ENCODE measurements at regions not wholly inside any gene's neighbourhood (a gene's known extent, or its start where the extent isn't known, plus 50 kb on each side); places are given as distances from the start of the nearest gene placed in this dataset.

DNA sequence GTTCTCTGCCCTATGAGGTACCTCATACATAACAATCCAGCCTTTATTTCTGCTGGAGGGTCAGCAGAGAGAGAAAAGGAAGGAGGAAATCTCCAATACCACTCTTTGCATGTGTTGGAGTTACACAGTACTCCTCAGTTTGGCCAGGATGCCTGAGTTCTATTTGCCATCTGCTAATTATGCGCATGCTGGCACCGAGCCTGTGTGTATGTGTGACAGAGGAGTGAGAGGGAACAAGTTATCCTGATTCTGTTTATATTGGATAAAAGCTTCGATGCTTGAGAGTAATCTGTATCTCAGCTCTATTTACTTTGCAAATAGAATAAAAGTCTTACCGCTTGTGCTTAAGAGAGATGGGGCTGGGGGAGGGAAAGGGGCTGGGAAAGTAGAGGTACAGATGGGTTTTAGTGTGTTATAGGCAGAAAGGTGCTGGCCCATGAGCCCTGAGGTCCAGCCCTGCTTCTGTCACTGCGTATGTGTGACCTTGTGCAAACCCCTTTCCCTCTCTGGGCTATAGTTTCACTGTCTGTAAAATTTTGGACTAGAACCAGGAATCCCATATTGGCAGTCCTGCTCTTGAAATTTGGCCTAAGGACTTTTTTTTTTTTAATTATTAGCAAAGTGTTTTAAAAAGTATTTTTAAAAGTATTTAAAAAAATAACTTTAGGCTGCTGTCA, 54.5 kb upstream of the PLXNA2 start:
- in situ Hi-C loops (cut with HindIII; ENCODE audit: low pct_ligation_motif_present, low pct_unique_long_range_greater_than_20kb, low sequenced_read_pairs) = no loop called here
- no peak for DNase-seq

- DNase-seq = no peak
- in situ Hi-C loops (cut with HindIII; ENCODE audit: low pct_ligation_motif_present, low pct_unique_long_range_greater_than_20kb, low sequenced_read_pairs) = no loop called here
Measured at GRCh38 chr1:208300084-208300770, 56.0 kb upstream of the PLXNA2 start.

DNA sequence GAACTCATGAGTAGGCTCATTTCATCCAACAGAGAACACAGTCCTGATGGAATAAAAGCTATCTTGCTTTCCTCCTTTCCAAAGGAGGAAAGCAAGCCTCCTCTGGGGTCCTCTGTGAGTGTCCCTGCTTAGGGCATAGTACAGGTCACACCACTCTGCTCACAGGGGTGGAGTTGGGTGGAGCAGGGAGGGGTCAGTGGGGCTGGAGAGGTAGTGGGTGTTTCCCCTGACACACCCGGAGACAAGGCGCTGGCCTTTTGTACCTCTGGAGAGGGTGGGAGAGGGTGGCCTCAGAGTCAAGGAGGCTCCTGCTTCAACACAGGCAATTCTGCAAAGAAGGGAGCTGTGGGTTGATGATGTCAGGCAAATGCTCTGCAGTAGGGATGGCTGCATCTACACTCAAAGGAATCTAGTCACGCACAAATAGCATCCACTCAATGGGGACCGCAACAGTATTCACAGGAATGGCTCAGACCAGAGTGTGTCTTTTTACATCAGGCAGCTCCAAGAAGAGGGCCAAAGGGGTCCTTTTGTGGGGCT, 58.6 kb upstream of the PLXNA2 start:
- no peak for DNase-seq
- in situ Hi-C loops (cut with HindIII; ENCODE audit: low pct_ligation_motif_present, low pct_unique_long_range_greater_than_20kb, low sequenced_read_pairs) = no loop called here

DNA sequence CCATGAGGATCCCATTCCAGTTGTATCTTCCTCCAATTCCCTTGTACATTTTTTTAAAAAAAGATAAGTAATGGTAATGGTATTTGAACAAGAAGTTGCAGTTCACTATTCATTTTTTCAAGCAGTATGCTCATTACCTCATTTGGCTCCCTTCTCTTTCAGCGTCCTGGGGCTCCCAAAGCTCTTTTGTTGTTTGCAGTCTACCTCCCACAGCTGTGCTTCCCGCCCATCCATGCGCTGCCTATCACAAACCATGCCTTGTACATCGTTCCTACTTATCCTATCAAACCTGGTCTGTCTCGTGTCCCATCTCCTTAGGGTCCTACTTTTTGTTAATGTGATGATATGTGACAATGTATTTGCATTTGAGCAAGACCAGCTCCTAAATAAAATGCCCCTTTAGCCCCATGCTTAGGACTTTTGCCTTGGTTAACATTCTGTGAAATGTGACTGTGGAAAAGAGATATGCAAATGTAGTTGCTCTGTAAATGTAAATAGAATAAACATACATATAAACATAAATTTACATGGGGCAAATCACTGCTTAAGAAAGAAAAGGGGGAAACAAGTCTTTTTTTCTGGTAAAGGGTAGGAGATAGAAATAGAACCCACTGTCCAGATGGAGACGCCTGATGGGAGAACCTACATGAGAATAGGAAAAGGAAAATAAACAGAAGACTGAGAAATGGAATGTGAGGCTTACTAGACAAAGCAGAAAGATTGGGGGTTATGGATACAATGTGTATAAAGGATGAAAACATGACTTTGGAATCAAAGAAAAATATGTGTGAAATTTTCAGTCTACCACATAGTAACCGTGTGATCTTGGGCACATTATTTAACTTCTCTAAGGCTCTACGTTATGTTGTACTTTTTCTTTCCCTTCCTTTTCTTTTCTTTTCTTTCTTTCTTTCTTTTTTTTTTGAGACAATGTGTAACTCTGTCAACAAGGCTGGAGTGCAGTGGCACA, 59.8 kb upstream of the PLXNA2 start:
- no peak for DNase-seq
- in situ Hi-C loops (cut with HindIII; ENCODE audit: low pct_ligation_motif_present, low pct_unique_long_range_greater_than_20kb, low sequenced_read_pairs) = no loop called here

- DNase-seq = no peak
- in situ Hi-C loops (cut with HindIII; ENCODE audit: low pct_ligation_motif_present, low pct_unique_long_range_greater_than_20kb, low sequenced_read_pairs) = no loop called here
Measured at GRCh38 chr1:208308221-208308620, 64.0 kb upstream of the PLXNA2 start.

- in situ Hi-C loops (cut with HindIII; ENCODE audit: low pct_ligation_motif_present, low pct_unique_long_range_greater_than_20kb, low sequenced_read_pairs) = no loop called here
Measured at GRCh38 chr1:208309771-208310170, 65.6 kb upstream of the PLXNA2 start.

GRCh38 chr1:208312706-208313105, 68.5 kb upstream of the PLXNA2 start:
- in situ Hi-C loops (cut with HindIII; ENCODE audit: low pct_ligation_motif_present, low pct_unique_long_range_greater_than_20kb, low sequenced_read_pairs) = no loop called here
- no peak for DNase-seq

More at GRCh38 chr1:208309771-208310170, 65.6 kb upstream of the PLXNA2 start:
- DNase-seq = no peak

- in situ Hi-C loops (cut with HindIII; ENCODE audit: low pct_ligation_motif_present, low pct_unique_long_range_greater_than_20kb, low sequenced_read_pairs) = no loop called here
Measured at GRCh38 chr1:208314431-208314830, 70.2 kb upstream of the PLXNA2 start.

DNA sequence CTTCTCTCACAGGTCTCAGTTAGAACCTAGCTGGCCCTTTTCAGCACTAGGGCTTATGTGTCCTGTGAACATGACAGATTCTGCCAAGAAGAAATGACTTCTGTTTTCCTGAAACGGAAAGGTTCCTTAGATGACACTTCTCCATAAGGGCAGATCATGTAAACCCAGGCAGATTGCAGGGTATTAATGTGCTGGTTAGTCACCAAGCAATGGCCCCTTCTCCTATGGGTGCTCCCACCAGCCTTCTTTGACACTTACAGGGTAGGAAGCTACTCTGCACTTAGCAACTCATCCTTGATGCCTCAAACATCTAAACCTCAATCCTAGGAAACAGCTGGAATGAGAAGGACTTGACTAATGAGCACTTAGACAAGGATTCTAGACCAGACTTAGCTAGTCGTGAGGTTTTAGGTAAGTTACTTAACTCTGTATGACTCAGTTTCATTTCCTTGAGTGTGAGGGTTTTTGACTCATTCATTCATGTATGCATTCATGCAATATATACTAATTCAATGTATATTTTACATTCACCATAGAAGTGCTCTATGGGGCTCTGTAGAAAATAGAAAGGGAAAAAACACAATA, 74.1 kb upstream of the PLXNA2 start:
- no peak for DNase-seq
- in situ Hi-C loops (cut with HindIII; ENCODE audit: low pct_ligation_motif_present, low pct_unique_long_range_greater_than_20kb, low sequenced_read_pairs) = no loop called here

More at GRCh38 chr1:208314431-208314830, 70.2 kb upstream of the PLXNA2 start:
- DNase-seq = no peak

DNA sequence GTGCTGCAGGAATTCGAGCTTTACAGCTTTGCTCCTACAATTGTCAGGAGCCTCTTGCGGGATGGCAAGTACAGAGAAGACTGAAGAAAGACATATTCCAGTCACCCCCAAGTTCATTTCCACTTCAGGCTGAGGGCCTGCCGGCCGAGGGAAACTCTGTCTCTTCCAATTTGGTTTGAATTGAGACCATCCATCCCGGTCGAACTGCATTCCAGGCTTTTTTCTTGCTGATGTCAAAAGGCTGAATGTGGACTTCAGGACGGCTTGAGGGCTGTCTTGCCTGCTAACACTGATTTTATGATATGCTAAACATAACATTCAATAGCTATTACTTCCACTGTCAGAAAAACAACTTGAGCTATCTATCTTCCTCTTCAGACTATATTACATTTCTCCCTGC, 79.8 kb upstream of the PLXNA2 start:
- in situ Hi-C loops (cut with HindIII; ENCODE audit: low pct_ligation_motif_present, low pct_unique_long_range_greater_than_20kb, low sequenced_read_pairs) = no loop called here
- DNase-seq = no peak

GRCh38 chr1:208326033-208326432, 81.8 kb upstream of the PLXNA2 start:
- in situ Hi-C loops (cut with HindIII; ENCODE audit: low pct_ligation_motif_present, low pct_unique_long_range_greater_than_20kb, low sequenced_read_pairs) = no loop called here
- no peak for DNase-seq

- DNase-seq = no peak
- in situ Hi-C loops (cut with HindIII; ENCODE audit: low pct_ligation_motif_present, low pct_unique_long_range_greater_than_20kb, low sequenced_read_pairs) = no loop called here
Measured at GRCh38 chr1:208329300-208329699, 85.1 kb upstream of the PLXNA2 start.

DNA sequence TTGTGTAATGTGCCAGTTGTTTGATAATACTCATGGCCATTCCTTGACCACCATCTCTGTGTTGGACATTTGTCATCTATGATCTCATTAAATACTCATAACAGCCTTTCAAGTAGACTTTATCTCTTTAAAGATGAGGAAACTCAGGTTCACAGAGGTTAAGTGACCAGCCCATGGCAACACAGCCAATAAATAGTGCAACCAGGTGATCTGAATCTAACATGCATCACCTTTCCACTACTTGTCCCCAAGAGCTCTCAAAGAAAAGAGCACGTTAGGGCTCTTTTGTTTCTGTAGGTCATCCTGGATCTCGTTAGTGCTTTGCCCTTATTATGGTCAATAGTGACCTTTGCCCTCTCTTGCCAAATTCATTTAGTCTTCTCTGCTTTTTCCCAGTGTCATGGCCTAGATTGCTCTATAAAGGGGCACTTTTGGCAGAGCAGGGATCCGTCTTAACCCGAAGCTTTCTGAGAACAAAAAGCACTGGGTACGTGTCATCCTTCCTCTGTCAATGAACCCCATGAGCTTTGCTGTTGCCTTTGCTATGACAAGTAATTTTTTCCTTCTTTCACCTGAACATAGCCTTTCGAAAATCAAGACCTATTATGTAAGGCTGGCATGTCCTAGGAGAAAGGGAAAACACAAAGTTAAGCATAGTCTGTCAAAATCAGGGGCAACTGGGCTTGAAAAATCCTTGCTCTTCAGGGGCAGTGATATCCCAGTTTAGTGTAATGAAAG, 88.0 kb upstream of the PLXNA2 start:
- in situ Hi-C loops (cut with HindIII; ENCODE audit: low pct_ligation_motif_present, low pct_unique_long_range_greater_than_20kb, low sequenced_read_pairs) = no loop called here
- DNase-seq = no peak

DNA sequence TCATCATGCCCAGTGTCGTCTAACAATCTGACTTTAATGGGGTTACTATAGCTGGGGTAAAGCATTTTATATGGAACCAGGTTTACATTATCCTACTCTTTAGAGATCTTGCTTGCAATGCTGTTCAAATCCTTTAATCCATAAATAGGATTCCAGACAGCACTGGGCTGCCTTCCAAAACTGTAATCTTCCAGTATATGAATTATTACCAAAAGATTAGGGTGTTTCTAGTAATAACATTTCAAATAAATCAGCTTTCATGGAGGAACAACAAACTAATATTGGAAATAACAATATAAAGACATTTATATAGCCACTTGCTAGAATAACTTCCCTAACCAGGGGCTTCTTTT, 88.6 kb upstream of the PLXNA2 start:
- in situ Hi-C loops (cut with HindIII; ENCODE audit: low pct_ligation_motif_present, low pct_unique_long_range_greater_than_20kb, low sequenced_read_pairs) = no loop called here
- DNase-seq = no peak

DNA sequence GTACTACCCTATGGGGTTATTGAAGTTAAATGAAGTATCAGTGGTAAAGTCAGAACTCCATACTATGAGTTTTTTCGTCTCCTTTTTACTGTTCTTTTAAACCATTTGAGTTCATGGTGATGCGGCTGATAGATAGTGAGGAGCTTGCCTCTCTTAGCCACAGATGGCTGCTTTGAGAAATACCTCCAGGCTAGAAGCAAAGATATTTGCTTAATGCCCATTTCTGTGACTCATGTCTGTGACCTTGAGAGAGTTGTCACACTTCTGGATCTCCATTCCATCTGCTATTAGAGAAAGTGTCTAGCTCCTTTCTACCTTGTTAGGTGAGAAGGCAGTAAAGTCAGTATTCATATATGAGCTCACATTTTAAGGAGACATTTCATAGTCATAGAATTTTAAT, 89.5 kb upstream of the PLXNA2 start:
- DNase-seq = no peak
- in situ Hi-C loops (cut with HindIII; ENCODE audit: low pct_ligation_motif_present, low pct_unique_long_range_greater_than_20kb, low sequenced_read_pairs) = no loop called here

DNA sequence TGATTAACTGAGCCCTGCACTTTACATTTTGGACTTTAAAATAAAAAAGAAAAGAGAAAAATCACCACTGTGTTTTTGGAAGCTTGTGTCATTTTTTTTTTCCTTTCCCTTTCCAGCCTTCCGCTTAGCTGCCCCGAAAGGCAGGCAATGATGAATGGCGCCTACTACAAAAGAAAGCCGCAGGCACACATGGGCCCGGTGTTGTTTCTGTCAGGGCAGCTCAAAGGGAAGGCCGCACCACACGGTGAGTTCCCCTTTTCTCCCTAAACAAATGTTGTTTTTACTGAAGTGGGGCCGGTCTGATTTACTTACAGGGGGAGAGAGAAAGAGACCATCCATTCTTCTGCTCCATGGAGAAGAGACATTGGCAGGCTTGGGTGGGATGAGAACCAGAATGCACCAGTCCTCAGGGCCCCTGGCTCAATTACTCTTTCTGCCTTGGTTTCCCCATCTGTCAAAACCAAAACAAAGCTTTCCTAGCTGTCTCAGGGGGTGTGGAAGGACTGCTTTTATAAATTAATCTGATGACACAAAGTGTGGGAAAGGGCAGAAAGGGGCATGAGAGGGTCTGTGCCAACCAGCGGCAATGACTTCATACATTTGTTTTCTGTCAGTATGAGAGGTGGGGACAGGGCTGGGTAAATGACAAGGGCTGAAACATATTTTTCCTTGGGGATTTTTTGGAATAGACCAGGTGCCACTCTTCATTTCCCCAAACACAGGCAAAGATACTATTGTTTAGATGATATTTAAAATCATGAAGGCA, 91.4 kb upstream of the PLXNA2 start:
- in situ Hi-C loops (cut with HindIII; ENCODE audit: low pct_ligation_motif_present, low pct_unique_long_range_greater_than_20kb, low sequenced_read_pairs) = no loop called here
- no peak for DNase-seq

GRCh38 chr1:208336137-208336518, 91.9 kb upstream of the PLXNA2 start:
- no peak for DNase-seq
- in situ Hi-C loops (cut with HindIII; ENCODE audit: low pct_ligation_motif_present, low pct_unique_long_range_greater_than_20kb, low sequenced_read_pairs) = no loop called here
